RCC 7860 (cell line): ENCODE measurements at regions not wholly inside any gene's neighbourhood (a gene's known extent, or its start where the extent isn't known, plus 50 kb on each side); places are given as distances from the start of the nearest gene placed in this dataset.

Source experiments
- DNase-seq: peaks from one replicate; pipeline ENCODE4 v3.0.0-alpha.2; 2015; ENCODE audit warnings: low spot score
- FAIRE-seq: peaks from 2 replicates; lab custom pipeline; 2012; peaks lifted over from hg19 to GRCh38; lab: Jason Lieb, UNC

GRCh38 chr17:77266891-77267341 is 126.1 kb downstream of the SEC14L1 start:
- FAIRE-seq = no peak

GRCh38 chr17:77269696-77270681 is 129.2 kb downstream of the SEC14L1 start:
- FAIRE-seq (no peak), DNase-seq (no peak)

More at GRCh38 chr17:77266891-77267341, 126.1 kb downstream of the SEC14L1 start:
- no peak for DNase-seq

DNA sequence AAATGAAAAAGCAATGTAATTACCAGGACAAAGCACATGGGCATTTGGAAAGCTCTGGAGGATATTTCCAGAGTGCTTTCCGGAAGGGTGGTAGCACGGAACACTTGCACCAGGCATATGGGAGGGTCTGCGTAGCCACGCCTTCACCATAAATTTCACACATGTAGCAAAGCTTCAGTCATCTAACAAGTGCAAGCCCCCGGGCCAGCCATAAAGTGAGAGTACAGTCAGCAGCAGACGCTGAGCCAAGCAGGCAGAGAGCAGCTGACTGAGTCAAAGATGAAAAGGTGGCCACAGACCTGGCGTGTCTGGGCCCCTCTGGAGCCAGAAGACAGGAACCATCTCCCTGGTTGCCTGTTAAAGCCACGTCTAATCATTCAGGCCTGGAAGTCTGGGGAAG is 130.6 kb downstream of the SEC14L1 start:
- no peak for FAIRE-seq

GRCh38 chr17:77273397-77274085 is 132.8 kb downstream of the SEC14L1 start:
- DNase-seq = peak; percentile 58
- FAIRE-seq = peak; percentile 35

More for the DNA sequence above, 130.6 kb downstream of the SEC14L1 start:
- DNase-seq = no peak

DNA sequence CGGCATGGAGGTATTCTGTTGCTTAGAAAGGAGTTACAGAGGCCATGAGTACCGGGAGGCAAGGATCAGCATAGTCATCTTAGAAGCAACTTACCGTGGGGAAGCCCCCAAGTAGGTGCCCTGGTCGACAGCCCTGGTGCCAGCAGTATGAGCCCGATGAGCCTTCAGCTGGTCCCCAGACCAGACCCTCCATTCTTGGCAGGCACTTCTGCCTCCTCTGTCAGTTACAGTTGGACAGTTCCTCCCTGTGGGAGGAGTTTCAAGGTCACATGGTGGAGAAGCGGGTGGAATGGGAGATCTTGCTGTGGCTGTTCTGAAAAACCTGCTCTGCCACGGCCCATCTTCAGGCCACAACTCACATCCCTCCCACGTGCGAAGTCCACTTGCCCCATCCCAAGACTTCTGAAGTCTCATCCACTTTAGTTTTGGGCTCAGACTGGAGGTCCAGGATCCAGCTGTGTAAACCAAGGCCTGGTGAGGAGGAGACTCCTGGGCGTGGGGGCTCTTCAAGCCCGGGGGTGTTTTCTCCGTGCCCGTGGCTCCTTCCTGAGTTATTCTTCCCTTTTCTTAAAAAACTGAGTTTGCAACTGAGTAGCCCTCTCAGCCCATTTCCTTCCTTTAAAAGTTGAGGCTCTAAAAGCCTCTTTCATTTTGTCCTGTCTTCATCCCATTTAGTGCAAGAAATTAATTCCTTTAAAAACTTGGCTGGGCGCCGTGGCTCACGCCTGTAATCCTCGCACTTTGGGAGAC is 133.5 kb downstream of the SEC14L1 start:
- FAIRE-seq = no peak
- no peak for DNase-seq

GRCh38 chr17:77279448-77280303 is 138.9 kb downstream of the SEC14L1 start:
- DNase-seq (peak; percentile 97), FAIRE-seq (peak; percentile 96)

DNA sequence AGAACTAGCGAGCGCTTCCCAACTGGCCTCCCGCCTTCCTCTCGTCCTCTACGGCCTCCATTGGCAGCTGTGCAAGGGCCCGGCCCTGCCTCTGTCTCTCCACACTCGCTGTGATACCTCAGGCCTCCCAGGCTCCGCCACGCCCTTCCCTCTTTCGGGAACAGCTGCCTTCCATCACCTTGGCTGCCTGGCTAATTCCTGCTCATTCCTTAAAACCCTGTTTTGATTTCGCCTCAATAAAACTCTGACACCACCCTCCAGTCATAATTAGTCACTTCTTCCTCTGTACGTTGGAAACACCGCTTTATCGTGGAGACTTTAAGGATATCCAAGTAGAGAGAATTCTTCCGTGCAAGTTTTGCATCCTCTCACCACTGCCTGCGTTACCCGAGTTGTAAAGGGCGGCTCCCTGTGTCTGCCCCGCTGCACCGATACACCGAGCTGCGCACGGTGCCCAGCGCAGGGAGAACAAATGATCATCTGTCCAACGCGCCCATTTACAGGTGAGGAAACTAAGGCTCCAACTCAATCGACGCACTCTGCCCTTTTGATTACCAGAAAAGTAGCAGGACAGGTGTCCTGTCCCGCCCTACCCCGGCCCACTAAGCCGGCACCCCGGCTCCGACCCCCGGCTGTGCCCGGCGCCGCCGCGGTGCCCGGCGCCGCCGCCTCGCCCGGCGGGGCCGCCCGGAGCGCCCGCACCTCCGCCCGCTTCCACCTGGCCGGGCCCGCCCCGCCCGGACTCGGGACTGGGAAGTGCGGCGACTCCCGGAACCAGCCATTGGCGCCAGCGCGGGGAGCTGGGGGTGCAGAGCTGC is 139.7 kb downstream of the SEC14L1 start:
- DNase-seq (peak; percentile 78), FAIRE-seq (peak; percentile 38)

GRCh38 chr17:77281122-77281903 is 140.5 kb downstream of the SEC14L1 start:
- no peak for FAIRE-seq
- peak; percentile 57 for DNase-seq

DNA sequence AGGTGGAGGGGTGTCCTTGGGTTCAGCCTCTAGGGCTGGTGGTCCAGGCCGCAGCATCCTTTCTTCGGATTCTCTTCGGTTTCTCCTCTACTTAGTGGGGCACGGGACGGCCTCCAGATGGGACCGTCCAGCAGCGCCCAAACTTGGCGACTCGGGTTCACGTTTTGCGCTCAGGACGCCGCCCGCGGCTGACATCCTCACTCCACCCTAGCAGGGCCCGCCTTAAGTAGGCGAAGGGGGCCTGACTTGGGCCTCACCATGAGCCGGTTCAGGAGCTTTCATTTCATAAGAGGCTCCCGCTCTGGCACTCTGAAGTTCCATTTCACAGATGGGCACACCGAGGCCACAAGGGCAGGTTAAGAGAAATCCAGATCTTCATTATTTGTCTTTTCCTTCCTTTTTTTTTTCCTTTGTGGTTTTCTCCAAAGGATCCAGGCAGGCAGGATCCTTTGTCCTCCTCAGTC is 141.2 kb downstream of the SEC14L1 start:
- DNase-seq (peak; percentile 38), FAIRE-seq (no peak)

DNA sequence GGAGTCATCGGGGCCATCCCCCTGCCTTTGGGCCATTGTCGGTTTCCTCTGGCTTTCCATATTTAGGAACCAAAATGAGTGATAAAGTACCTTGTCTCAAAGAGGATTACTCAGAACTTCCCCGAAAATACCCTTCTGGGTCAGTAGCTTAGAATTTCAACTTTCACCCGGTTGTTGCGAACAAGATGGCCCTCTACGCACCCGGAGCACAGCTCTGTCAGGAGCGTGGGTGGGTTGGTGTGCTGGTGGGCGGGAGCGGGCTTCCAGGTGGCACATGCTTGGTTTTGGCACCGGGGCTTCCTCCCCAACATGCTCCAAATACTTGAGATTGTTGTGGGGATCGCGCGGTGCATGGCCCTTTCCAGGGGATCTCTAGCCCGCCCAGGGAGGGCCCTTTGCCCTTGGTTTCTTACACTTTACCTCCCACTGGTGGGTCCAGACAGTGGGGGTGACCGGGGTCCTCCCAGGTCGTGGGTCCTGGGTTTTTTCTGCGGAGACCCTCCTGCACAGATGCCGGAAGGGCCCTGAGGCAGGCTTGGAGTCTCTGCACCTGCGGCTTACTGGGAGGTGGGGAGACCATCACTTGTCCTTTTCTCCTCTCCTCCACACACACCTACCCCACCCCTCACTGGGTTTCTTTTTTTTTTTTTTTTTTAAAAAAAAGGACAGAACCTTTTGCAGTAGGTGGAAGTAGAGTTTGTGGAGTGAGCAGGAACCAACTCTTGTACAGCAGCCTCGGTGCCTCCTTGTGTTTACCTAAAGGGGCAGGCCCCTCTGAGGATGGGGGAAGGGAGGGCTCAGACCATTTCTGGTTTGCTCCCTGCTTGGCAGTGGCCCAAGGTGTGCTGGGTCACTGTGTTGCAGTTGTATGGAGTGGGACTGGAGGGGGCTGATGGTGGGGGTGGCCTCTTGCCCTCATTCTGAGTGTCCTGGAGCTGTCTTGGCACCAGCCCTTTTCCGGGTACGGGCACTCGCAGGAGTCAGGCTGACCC is 142.1 kb downstream of the SEC14L1 start:
- peak; percentile 46 for DNase-seq
- FAIRE-seq = no peak

DNA sequence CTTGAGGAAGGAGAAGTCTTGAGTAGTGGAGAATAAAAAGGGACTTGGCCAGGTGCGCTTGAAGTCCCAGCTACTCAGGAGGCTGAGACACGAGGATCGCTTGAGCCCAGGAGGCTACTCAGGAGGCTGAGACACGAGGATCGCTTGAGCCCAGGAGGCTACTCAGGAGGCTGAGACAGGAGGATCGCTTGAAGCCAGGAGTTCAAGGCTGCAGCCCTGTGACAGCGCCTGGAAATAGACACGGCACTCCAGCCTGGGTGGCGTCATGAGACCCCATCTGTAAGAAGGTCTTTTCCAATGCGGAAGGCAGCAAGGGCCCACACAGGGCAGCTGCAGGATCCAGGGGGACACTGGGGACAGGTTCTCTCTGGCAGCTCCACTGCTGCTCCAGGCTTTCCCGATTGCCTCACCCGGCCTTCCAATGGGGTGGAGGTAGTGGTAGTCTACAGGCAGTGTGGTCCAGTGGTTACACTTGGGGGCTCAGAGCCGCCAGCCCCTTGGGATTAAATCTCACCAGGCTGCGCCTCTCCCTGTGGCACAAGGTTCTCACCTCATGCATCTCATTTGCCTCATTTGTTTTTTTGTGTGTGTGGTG is 143.4 kb downstream of the SEC14L1 start:
- no peak for DNase-seq
- no peak for FAIRE-seq

- DNase-seq (peak; percentile 95), FAIRE-seq (peak; percentile 85)
Measured at GRCh38 chr17:77285594-77286390, 145.0 kb downstream of the SEC14L1 start.

DNA sequence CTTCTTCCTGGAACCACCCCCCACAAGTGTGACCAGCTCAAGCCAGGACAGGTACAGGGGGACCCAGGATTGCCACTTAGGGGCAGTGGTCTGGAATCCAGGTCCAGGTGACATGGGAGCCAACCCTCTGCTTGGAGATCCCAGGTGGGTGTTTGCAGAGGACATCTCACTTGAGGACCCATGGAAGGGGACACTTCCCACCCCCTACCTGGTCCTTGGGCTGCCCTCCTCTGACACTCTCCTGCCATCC is 145.5 kb downstream of the SEC14L1 start:
- no peak for DNase-seq
- FAIRE-seq = no peak

GRCh38 chr17:77286641-77287431 is 146.1 kb downstream of the SEC14L1 start:
- FAIRE-seq (peak; percentile 36), DNase-seq (peak; percentile 84)

DNA sequence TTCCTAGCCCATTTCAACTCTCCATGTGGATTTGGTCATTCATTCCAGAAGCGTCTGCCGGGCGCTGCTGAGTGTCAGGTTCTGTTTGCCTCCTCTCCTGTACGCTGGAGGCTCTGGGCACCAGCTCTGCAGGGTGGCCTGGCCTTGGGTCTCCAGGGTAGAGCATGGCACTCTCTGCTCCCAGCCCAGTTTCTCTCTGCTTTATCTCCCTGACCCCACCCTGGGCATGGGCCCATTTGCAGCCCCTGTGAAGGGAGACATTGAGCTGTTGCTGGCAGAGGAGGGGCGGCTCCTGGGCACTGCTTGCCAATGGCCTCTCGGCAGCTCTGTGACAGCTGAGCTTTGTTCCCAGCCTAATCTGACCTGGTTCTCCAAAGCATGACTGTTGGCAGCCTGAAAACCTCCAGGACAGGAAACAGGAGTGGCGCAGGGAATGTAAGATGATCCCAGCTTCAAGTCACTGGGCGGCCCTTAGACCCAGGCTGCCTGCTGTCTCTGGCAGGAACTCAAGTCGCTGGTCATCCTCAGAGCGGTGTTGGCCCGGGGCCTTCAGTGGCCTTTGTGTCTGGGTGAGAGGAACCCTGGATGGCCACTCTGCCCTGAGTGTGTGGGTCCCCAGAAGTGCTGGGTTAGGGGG is 146.8 kb downstream of the SEC14L1 start:
- FAIRE-seq = peak; percentile 88
- DNase-seq = peak; percentile 94
